ENCODE measurements at regions not wholly inside any gene's neighbourhood (a gene's known extent, or its start where the extent isn't known, plus 50 kb on each side); places are given as distances from the start of the nearest gene placed in this dataset.

DNA sequence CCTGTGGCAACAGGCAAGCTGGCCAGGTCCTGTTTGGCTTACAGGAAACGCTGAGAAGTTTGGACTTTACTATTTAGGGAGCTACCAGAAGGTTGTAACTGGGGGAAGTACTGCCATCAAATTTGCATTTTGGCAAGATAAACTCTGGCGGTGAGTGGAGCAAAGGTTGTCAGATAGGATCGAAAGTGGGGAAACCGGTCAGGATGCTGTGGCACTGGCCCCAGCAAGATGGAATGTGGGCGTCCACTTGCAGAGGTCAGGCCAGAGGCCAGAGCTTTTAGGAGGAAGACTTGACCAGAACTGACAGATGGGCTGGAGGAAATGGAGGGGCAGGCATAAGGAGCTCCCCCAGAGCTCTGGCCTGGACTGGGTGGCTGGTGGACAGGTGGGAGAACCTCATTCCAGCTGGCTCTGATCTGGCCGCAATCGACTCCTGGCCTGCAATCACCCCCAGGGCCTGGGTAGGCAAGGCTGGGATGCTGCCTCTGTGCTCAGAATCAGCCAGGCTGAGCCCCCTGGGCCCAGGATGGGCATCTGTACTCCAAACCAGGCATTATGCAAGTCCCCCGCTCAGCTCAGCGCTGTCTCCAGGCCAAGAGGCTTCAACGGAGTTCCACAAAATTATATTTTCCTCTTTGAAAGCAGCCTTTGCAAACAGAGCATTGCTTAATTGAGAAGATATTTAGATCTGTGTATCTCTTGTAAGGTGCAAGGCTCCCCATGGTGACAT, 178.3 kb upstream of the NECTIN1 start:
- DNase-seq (ENCODE audit: extremely low read depth in 1 of 4, low spot score in 3 of 4) (no peak), FAIRE-seq (no peak), ATAC-seq (no peak)
- no peaks in the 10 kb centered on the region for H3K9me3 ChIP-seq (replicated peaks; ENCODE audit: control insufficient read depth, insufficient read depth, low read depth, low read length)
- H3K79me2 ChIP-seq (ENCODE audit: control insufficient read depth, insufficient read depth, low read length), result no peaks in the 10 kb centered on the region
- peaks cover 5 to 53% of the 10 kb centered on the region in 2 experiments; a peak in 3 of 5 replicates for H3K27me3 ChIP-seq (ENCODE audit: control insufficient read depth in 2 of 2, insufficient read depth in 2 of 2, low read length in 2 of 2)
- CTCF ChIA-PET (ENCODE audit: low intra/inter-chr PET ratio), result no interaction called here
- no peak overlapping the region for H3K27ac ChIP-seq (ENCODE audit: extremely low read depth, low read depth, low read length)
- H3K4me3 ChIP-seq, result no peak overlapping the region
- no peaks in the 10 kb centered on the region for H3K36me3 ChIP-seq (ENCODE audit: control insufficient read depth, insufficient read depth, low read length)
- H3K9ac ChIP-seq (ENCODE audit: insufficient read depth in 1 of 2, low read depth in 2 of 2, low read length in 2 of 2), result no peak overlapping the region
- no peaks in the 10 kb centered on the region for H3K4me1 ChIP-seq (replicated peaks in 1 of 2; ENCODE audit: control insufficient read depth in 2 of 2, insufficient read depth in 2 of 2, low read length in 2 of 2)
- intact Hi-C loops (cut with micrococcal nuclease), result no loop called here
- peaks cover 4% of the 10 kb centered on the region; the same call in 1 of the 2 replicates for H4K20me1 ChIP-seq (replicated peaks; ENCODE audit: control insufficient read depth, insufficient read depth, low read length)
- no peaks in the 10 kb centered on the region for H3K9me1 ChIP-seq (ENCODE audit: control insufficient read depth, insufficient read depth, low read length)
- H3K4me2 ChIP-seq (ENCODE audit: insufficient read depth, low read length), result no peak overlapping the region
- TF ChIP-seq ZNF263 (CRISPR knock-in tag; IDR thresholded peaks at IDR 0.05; ENCODE audit: borderline replicate concordance) (no peak), NFATC3 (IDR thresholded peaks at IDR 0.05) (no peak), MTA1 (IDR thresholded peaks at IDR 0.05; ENCODE audit: borderline replicate concordance) (no peak)
- TF ChIP-seq, protein P1, sequence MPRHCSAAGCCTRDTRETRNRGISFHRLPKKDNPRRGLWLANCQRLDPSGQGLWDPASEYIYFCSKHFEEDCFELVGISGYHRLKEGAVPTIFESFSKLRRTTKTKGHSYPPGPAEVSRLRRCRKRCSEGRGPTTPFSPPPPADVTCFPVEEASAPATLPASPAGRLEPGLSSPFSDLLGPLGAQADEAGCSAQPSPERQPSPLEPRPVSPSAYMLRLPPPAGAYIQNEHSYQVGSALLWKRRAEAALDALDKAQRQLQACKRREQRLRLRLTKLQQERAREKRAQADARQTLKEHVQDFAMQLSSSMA (CRISPR knock-in tag; IDR thresholded peaks at IDR 0.05), result no peak
- POLR2A ChIA-PET, result interaction anchor here (0.5 to 1.0 kb wide), 2 partner anchors 10 to 20 kb away, joined by 3 read pairs; no protein-coding TSS in a partner anchor
- H2AFZ ChIP-seq (ENCODE audit: low read depth, low read length), result no peak overlapping the region
- WGBS (ENCODE audit: insufficient coverage, low coverage, missing lambda C conversion rate), result under 1% methylated on average over 9 of the region's 10 CpGs
- in situ Hi-C loops (cut with MboI), result no loop called here
- no TSS peak for BruUV-seq (replicated peaks)

GRCh38 chr11:119906376-119906775, 177.4 kb upstream of the NECTIN1 start:
- Histone ChIP-seq H2AFZ (ENCODE audit: low read depth, low read length) (no peak overlapping the region), H3K4me2 (ENCODE audit: insufficient read depth, low read length) (no peak overlapping the region), H4K20me1 (replicated peaks; ENCODE audit: control insufficient read depth, insufficient read depth, low read length) (peaks cover 4% of the 10 kb centered on the region; the same call in 1 of the 2 replicates), H3K9ac (ENCODE audit: insufficient read depth in 1 of 2, low read depth in 2 of 2, low read length in 2 of 2) (no peak overlapping the region), H3K27me3 (ENCODE audit: control insufficient read depth in 2 of 2, insufficient read depth in 2 of 2, low read length in 2 of 2) (peaks cover 5 to 53% of the 10 kb centered on the region in 2 experiments; a peak in 3 of 5 replicates), H3K27ac (ENCODE audit: extremely low read depth, low read depth, low read length) (no peak overlapping the region), H3K4me3 (no peak overlapping the region), H3K4me1 (replicated peaks in 1 of 2; ENCODE audit: control insufficient read depth in 2 of 2, insufficient read depth in 2 of 2, low read length in 2 of 2) (no peaks in the 10 kb centered on the region), H3K9me3 (replicated peaks; ENCODE audit: control insufficient read depth, insufficient read depth, low read depth, low read length) (no peaks in the 10 kb centered on the region), H3K79me2 (ENCODE audit: control insufficient read depth, insufficient read depth, low read length) (no peaks in the 10 kb centered on the region), H3K36me3 (ENCODE audit: control insufficient read depth, insufficient read depth, low read length) (no peaks in the 10 kb centered on the region), H3K9me1 (ENCODE audit: control insufficient read depth, insufficient read depth, low read length) (no peaks in the 10 kb centered on the region)
- FAIRE-seq (no peak), DNase-seq (ENCODE audit: extremely low read depth in 1 of 4, low spot score in 3 of 4) (no peak), ATAC-seq (no peak)
- BruUV-seq (replicated peaks), result no TSS peak
- intact Hi-C loops (cut with micrococcal nuclease) (no loop called here), in situ Hi-C loops (cut with MboI) (no loop called here)
- ChIA-PET POLR2A (interaction anchor here (0.5 kb wide), 1 partner anchor 19 kb away, joined by 3 read pairs; no protein-coding TSS in a partner anchor), CTCF (ENCODE audit: low intra/inter-chr PET ratio) (no interaction called here)
- 6% methylated on average over 8 of the region's 8 CpGs for WGBS (ENCODE audit: insufficient coverage, low coverage, missing lambda C conversion rate)
- no peak for TF ChIP-seq SMARCC2 (IDR thresholded peaks at IDR 0.05; ENCODE audit: low read depth)

Data from K562 (cell line).